GM03348 (cell line): ENCODE measurements at regions not wholly inside any gene's neighbourhood (a gene's known extent, or its start where the extent isn't known, plus 50 kb on each side); places are given as distances from the start of the nearest gene placed in this dataset.

Experiments
- DNase-seq: peaks from one replicate; pipeline ENCODE4 v3.0.0; 2012; ENCODE audit warnings: low spot score

DNA sequence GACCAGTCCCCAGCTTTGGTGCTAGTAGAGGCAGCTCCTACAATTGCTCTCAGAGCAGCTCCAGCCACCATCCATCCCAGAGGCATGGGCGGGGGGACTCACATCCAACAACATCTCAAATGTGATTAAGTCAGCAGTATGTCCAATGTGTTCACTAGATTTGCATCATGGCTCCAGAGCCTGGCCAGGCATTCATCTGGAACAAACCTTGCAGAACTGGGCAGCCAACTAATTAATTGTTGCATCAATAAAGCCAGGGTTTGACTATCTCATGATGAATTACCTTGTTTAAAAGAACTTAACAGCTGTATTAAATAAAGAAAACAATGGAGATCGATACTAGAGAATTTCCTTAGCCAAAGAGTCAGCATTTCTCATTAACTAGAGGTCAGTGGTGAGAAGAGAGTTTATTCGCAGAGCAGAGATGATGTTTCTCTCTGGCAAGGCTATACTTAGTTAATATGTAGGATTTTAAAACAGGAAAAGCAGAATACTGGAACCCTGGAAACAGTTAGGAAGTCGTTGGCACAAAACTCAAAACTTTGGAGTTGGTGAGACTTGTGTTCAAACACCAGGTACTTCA lies 494.4 kb downstream of the GRIN2A start:
- DNase-seq: no peak

DNA sequence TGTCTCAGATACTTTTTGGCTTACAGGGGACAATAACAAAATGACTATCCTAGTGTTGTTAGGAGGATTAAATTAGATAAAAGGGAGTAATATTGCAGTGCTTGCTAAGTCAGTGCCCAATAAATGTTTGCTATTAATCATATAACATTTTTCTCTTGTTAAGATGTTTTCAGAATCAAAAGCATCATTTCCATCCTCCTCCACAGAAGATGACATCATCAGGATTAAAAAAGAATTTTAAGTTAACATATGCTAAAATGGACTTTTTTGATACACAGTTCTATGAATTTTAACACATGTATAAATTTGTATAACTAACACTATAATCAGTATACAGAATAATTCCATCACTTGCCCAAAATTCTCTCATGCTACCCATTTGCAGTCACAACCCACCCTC lies 492.6 kb downstream of the GRIN2A start:
- no peak for DNase-seq

DNA sequence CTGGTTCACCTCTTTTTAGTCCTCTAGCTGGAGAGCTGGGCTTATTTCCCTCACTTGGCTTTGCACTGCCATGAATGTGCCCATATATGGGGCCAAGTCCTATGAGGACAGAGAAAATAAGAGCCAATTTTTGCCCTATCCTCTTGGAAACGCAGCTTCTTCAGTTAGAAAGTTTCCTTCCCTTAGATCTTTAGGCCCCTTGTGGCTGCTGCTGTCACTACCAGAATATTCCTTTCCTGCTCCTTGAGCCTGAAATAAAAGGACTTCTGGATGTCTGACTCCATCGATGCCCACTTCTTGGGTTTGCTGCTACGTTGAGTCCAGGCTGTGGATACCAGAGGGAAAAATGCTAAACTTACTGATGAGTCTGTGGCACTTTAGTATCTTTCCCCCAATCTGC lies 487.1 kb downstream of the GRIN2A start:
- DNase-seq: no peak
